Keratinocyte (primary cell): ENCODE measurements at regions not wholly inside any gene's neighbourhood (a gene's known extent, or its start where the extent isn't known, plus 50 kb on each side); places are given as distances from the start of the nearest gene placed in this dataset.

Source experiments
- EZH2 ChIP-seq: IDR thresholded peaks from one replicate; pipeline ENCODE4 v1.6.1; 2012; ENCODE audit warnings: inconsistent platforms, mild to moderate bottlenecking, low read length, moderate library complexity
- TF ChIP-seq, protein P1 (sequence below), 3 experiments: IDR thresholded peaks in 1 of 3; conservative IDR thresholded peaks in 1 of 3; optimal IDR thresholded peaks in 1 of 3; 2 replicates in 2 of 3; 3 replicates in 1 of 3; pipeline versions ENCODE3 to v1.5.1; 2011; ENCODE audit warnings: low read length in 3 of 3, mild to moderate bottlenecking in 3 of 3, moderate library complexity in 2 of 3, control low read depth in 1 of 3, inconsistent platforms in 1 of 3; ENCODE audit not compliant: insufficient read depth in 2 of 3; ENCODE audit errors: extremely low read depth in 1 of 3

DNA sequence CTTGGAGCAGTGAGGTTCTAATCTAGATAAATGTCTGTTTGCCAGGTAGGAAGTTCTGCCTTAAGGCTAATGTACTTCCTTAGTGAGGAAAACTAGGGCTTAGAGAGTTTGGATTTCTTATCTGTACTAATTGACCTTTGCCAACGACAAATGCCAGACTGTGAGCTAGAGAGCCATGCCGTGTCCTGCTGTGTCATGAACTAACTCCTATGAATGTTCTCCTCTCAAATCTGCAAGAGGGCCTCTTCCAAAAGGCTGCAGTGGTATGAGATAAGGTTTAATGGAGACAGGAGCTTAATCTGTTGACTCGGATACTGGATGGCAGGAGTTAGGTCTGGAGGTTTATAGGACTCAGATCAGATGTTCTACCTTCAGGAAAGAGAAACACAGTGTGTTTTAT, 524.9 kb downstream of the NTRK3 start:
- TF ChIP-seq EZH2 = no peak
- TF ChIP-seq, protein P1, sequence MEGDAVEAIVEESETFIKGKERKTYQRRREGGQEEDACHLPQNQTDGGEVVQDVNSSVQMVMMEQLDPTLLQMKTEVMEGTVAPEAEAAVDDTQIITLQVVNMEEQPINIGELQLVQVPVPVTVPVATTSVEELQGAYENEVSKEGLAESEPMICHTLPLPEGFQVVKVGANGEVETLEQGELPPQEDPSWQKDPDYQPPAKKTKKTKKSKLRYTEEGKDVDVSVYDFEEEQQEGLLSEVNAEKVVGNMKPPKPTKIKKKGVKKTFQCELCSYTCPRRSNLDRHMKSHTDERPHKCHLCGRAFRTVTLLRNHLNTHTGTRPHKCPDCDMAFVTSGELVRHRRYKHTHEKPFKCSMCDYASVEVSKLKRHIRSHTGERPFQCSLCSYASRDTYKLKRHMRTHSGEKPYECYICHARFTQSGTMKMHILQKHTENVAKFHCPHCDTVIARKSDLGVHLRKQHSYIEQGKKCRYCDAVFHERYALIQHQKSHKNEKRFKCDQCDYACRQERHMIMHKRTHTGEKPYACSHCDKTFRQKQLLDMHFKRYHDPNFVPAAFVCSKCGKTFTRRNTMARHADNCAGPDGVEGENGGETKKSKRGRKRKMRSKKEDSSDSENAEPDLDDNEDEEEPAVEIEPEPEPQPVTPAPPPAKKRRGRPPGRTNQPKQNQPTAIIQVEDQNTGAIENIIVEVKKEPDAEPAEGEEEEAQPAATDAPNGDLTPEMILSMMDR (optimal IDR thresholded peaks at IDR 0.05 in 1 of 3, IDR thresholded peaks at IDR 0.05 in 1 of 3, conservative IDR thresholded peaks at IDR 0.05 in 1 of 3; ENCODE audit: extremely low read depth in 1 of 3, insufficient read depth in 2 of 3, low read length in 3 of 3) = no peak
